HepG2 (cell line): ENCODE measurements at regions not wholly inside any gene's neighbourhood (a gene's known extent, or its start where the extent isn't known, plus 50 kb on each side); places are given as distances from the start of the nearest gene placed in this dataset.
A peak's percentile ranks its signal among the peaks of the same experiment; 100 is the strongest.

Experiments used
- AGO1 ChIP-seq: fragments of 200-400 bp; formaldehyde crosslinking; IDR thresholded peaks from 2 replicates; pipeline ENCODE4 v1.6.1; 2017; ENCODE audit warnings: mild to moderate bottlenecking, low read depth, low read length, moderate library complexity; ENCODE audit not compliant: poor library complexity, severe bottlenecking
- CEBPZ ChIP-seq: IDR thresholded peaks from 2 replicates; pipeline ENCODE4 v1.6.1; 2012; ENCODE audit warnings: low read length, improper control_type of control experiment
- CSRNP2 ChIP-seq: sonication (generic); formaldehyde crosslinking; conservative IDR thresholded peaks from 2 replicates; pipeline ENCODE4 v1.8.0; 2022; ENCODE audit warnings: low read depth, missing genetic modification reagents
- FOXA1 ChIP-seq, 2 experiments: fragments of 450-650 bp in 1 of 2; sonication (generic) in 1 of 2; formaldehyde crosslinking in 1 of 2; IDR thresholded peaks; 2 replicates each; pipeline versions ENCODE4 v1.4.0 to v1.6.1; 2016 to 2020; ENCODE audit warnings: missing genetic modification reagents in 1 of 2
- MED1 ChIP-seq: sonication (generic); formaldehyde crosslinking; IDR thresholded peaks from 2 replicates; pipeline ENCODE4 v1.4.0; 2020; ENCODE audit warnings: missing genetic modification reagents
- MLX ChIP-seq: IDR thresholded peaks from 2 replicates; pipeline ENCODE4 v1.6.1; 2016
- MXD4 ChIP-seq: IDR thresholded peaks from 2 replicates; pipeline ENCODE4 v1.6.1; 2016; ENCODE audit warnings: mild to moderate bottlenecking, missing biosample characterization, missing genetic modification reagents
- STAG1 ChIP-seq: sonication (generic); formaldehyde crosslinking; IDR thresholded peaks from 2 replicates; pipeline ENCODE4 v1.4.0; 2020; ENCODE audit warnings: missing genetic modification reagents
- ZMAT3 ChIP-seq: sonication (generic); formaldehyde crosslinking; conservative IDR thresholded peaks from 2 replicates; pipeline ENCODE4 v1.7.0; 2021; ENCODE audit warnings: missing genetic modification reagents
- ZNF430 ChIP-seq: sonication (generic); formaldehyde crosslinking; IDR thresholded peaks from 2 replicates; pipeline ENCODE4 v1.9.0; 2021; ENCODE audit warnings: mild to moderate bottlenecking, missing genetic modification reagents
- ZNF432 ChIP-seq: sonication (generic); formaldehyde crosslinking; IDR thresholded peaks from 2 replicates; pipeline ENCODE4 v1.5.0; 2020; ENCODE audit warnings: missing genetic modification reagents, mild to moderate bottlenecking, borderline replicate concordance
- ZNF446 ChIP-seq: sonication (generic); formaldehyde crosslinking; IDR thresholded peaks from 2 replicates; pipeline ENCODE4 v1.5.0; 2020; ENCODE audit warnings: mild to moderate bottlenecking, missing genetic modification reagents
- ZNF574 ChIP-seq: sonication (generic); formaldehyde crosslinking; IDR thresholded peaks from 2 replicates; pipeline ENCODE4 v1.4.0; 2020; ENCODE audit warnings: missing genetic modification reagents
- ZNF691 ChIP-seq: sonication (generic); formaldehyde crosslinking; IDR thresholded peaks from 2 replicates; pipeline ENCODE4 v1.4.0; 2020; ENCODE audit warnings: missing genetic modification reagents, low read depth, mild to moderate bottlenecking, borderline replicate concordance
- ZNF780A ChIP-seq: sonication (generic); formaldehyde crosslinking; IDR thresholded peaks from 2 replicates; pipeline ENCODE4 v1.8.0; 2022; ENCODE audit warnings: mild to moderate bottlenecking, missing genetic modification reagents, moderate library complexity

GRCh38 chr13:40476175-40476958 lies 190.1 kb downstream of the FOXO1 start (continued):
- TF ChIP-seq MXD4 (CRISPR knock-in tag): peak; percentile 31; the same call in 1 of the 2 replicates
- TF ChIP-seq CEBPZ: no peak
- no peak for TF ChIP-seq AGO1
- peak; percentile 81 for TF ChIP-seq MED1 (CRISPR knock-in tag)
- TF ChIP-seq ZNF574: peak; percentile 35; the same call in 1 of the 2 replicates
- TF ChIP-seq ZMAT3 (CRISPR knock-in tag): no peak
- TF ChIP-seq STAG1: peak; percentile 37
- no peak for TF ChIP-seq ZNF780A
- no peak for TF ChIP-seq CSRNP2 (CRISPR knock-in tag)
- TF ChIP-seq ZNF432 (CRISPR knock-in tag): no peak
- TF ChIP-seq ZNF446 (CRISPR knock-in tag): no peak
- peak; percentile 39; the same call in 1 of the 2 replicates for TF ChIP-seq MLX (CRISPR knock-in tag)
- no peak for TF ChIP-seq ZNF430 (CRISPR knock-in tag)
- no peak for TF ChIP-seq FOXA1 (IDR thresholded peaks at IDR 0.05)
- peak; percentile 73 for TF ChIP-seq FOXA1 (CRISPR knock-in tag; IDR thresholded peaks at IDR 0.05)
- no peak for TF ChIP-seq ZNF691
